GM04504 (cell line): ENCODE measurements at regions not wholly inside any gene's neighbourhood (a gene's known extent, or its start where the extent isn't known, plus 50 kb on each side); places are given as distances from the start of the nearest gene placed in this dataset.

Experiments
- DNase-seq: peaks from one replicate; pipeline ENCODE4 v3.0.0-alpha.2; 2012; ENCODE audit warnings: low read depth

- no peak for DNase-seq
Measured at GRCh38 chr13:99822820-99823219, 148.7 kb downstream of the ZIC5 start.

- no peak for DNase-seq
Measured at GRCh38 chr13:99821741-99822140, 149.8 kb downstream of the ZIC5 start.

GRCh38 chr13:99819967-99820366 lies 151.6 kb downstream of the ZIC5 start:
- no peak for DNase-seq

GRCh38 chr13:99816321-99816720 lies 155.2 kb downstream of the ZIC5 start:
- no peak for DNase-seq

- DNase-seq = no peak
Measured at GRCh38 chr13:99813336-99814095, 158.1 kb downstream of the ZIC5 start.

- peak; percentile 34 for DNase-seq
Measured at GRCh38 chr13:99812625-99813024, 158.9 kb downstream of the ZIC5 start.

- DNase-seq = no peak
Measured at GRCh38 chr13:99811067-99811700, 160.4 kb downstream of the ZIC5 start.

- DNase-seq = no peak
Measured at GRCh38 chr13:99809926-99810325, 161.6 kb downstream of the ZIC5 start.

- no peak for DNase-seq
Measured at GRCh38 chr13:99809496-99809895, 162.1 kb downstream of the ZIC5 start.

- DNase-seq = no peak
Measured at GRCh38 chr13:99808786-99809185, 162.8 kb downstream of the ZIC5 start.

- no peak for DNase-seq
Measured at GRCh38 chr13:99806671-99807070, 164.9 kb downstream of the ZIC5 start.

- DNase-seq = no peak
Measured at GRCh38 chr13:99805361-99805760, 166.2 kb downstream of the ZIC5 start.

- no peak for DNase-seq
Measured at GRCh38 chr13:99803141-99803540, 168.4 kb downstream of the ZIC5 start.

- no peak for DNase-seq
Measured at GRCh38 chr13:99802416-99802815, 169.2 kb downstream of the ZIC5 start.

GRCh38 chr13:99800951-99801350 lies 170.6 kb downstream of the ZIC5 start:
- no peak for DNase-seq

GRCh38 chr13:99800011-99800410 lies 171.6 kb downstream of the ZIC5 start:
- no peak for DNase-seq

GRCh38 chr13:99798756-99799155 lies 172.8 kb downstream of the ZIC5 start:
- DNase-seq = no peak

- DNase-seq = no peak
Measured at GRCh38 chr13:99797691-99798090, 173.9 kb downstream of the ZIC5 start.

- DNase-seq = no peak
Measured at GRCh38 chr13:99796175-99796819, 175.3 kb downstream of the ZIC5 start.

GRCh38 chr13:99792079-99792921 lies 179.3 kb downstream of the ZIC5 start:
- no peak for DNase-seq

- no peak for DNase-seq
Measured at GRCh38 chr13:99782669-99783068, 188.9 kb downstream of the ZIC5 start.

GRCh38 chr13:99778500-99778899 lies 193.1 kb downstream of the ZIC5 start:
- no peak for DNase-seq
